ENCODE measurements at regions not wholly inside any gene's neighbourhood (a gene's known extent, or its start where the extent isn't known, plus 50 kb on each side); places are given as distances from the start of the nearest gene placed in this dataset.

DNA sequence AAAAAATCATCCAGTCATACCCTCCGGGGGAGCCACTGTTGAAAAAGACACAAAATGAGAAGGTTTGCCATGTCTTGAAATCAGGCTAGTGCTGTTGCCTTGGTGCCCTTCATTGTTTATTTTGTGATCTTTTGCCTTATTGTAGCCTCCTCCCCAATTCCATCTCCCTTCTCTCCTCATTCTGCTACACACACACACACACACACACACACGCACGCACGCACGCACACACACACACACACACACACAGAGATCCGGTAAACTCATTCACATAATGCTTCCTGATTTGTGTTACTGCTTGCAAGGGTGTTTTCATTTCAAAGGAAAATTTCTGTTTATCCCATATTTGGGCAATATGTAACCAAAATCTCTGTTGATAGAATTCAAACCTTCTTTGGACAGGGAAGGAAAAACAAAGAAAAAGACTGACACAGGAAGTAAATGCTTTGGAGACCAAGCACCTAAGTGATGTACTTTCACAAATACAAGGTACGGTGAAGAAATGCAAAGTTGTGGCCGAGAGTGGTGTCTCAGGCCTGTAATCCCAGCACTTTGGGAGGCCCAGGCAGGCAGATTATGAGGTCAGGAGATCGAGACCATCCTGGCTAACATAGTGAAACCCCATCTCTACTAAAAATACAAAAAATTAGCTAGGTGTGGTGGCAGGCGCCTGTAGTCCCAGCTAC, 141.1 kb upstream of the CDK13 start:
- Mint-ChIP-seq H3K36me3 (ENCODE audit: insufficient read depth, unreplicated experiment) (no peaks in the 10 kb centered on the region), H3K4me1 (ENCODE audit: insufficient read depth, unreplicated experiment) (peaks cover 21% of the 10 kb centered on the region), H3K9me3 (ENCODE audit: unreplicated experiment) (no peaks in the 10 kb centered on the region), H3K27me3 (ENCODE audit: insufficient read depth, unreplicated experiment) (no peaks in the 10 kb centered on the region), H3K4me3 (ENCODE audit: unreplicated experiment) (no peak overlapping the region), H3K27ac (ENCODE audit: low read depth, unreplicated experiment) (no peak overlapping the region)
- ChIA-PET CTCF (interaction anchor here (0.6 to 0.7 kb wide), 2 partner anchors 77 to 516 kb away, joined by 3 to 5 read pairs; no protein-coding TSS in a partner anchor), POLR2A (no interaction called here)
- no peak for DNase-seq (ENCODE audit: unreplicated experiment)
- intact Hi-C loops (cut with micrococcal nuclease) = no loop called here
- BruUV-seq (replicated peaks) = no TSS peak
- TF ChIP-seq, protein P1, sequence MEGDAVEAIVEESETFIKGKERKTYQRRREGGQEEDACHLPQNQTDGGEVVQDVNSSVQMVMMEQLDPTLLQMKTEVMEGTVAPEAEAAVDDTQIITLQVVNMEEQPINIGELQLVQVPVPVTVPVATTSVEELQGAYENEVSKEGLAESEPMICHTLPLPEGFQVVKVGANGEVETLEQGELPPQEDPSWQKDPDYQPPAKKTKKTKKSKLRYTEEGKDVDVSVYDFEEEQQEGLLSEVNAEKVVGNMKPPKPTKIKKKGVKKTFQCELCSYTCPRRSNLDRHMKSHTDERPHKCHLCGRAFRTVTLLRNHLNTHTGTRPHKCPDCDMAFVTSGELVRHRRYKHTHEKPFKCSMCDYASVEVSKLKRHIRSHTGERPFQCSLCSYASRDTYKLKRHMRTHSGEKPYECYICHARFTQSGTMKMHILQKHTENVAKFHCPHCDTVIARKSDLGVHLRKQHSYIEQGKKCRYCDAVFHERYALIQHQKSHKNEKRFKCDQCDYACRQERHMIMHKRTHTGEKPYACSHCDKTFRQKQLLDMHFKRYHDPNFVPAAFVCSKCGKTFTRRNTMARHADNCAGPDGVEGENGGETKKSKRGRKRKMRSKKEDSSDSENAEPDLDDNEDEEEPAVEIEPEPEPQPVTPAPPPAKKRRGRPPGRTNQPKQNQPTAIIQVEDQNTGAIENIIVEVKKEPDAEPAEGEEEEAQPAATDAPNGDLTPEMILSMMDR (IDR thresholded peaks at IDR 0.05; ENCODE audit: unreplicated experiment) = no peak

DNA sequence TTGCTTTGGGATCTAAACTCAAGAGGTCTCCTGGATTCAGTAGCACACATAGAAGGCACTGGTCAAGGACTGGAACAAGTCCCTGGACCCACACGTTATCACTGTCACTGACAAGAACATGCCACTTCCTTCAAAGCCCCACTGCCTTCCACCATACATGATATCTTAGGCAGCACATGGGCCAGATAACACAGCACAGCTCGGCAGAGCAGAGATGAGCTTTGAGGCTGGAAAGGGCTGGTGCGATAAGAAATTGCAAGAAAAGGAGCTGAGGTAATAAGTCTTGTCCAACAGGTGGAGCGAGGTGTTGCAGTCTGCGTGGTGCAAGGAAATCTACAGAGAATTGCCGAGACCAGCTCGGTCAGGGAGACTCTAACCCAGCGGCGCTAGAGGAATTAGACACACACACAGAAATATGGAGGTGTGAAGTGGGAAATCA, 139.8 kb upstream of the CDK13 start:
- Mint-ChIP-seq H3K9me3 (ENCODE audit: unreplicated experiment) (no peaks in the 10 kb centered on the region), H3K36me3 (ENCODE audit: insufficient read depth, unreplicated experiment) (no peaks in the 10 kb centered on the region), H3K27me3 (ENCODE audit: insufficient read depth, unreplicated experiment) (peaks cover 1% of the 10 kb centered on the region), H3K27ac (ENCODE audit: low read depth, unreplicated experiment) (no peak overlapping the region), H3K4me1 (ENCODE audit: insufficient read depth, unreplicated experiment) (peaks cover 21% of the 10 kb centered on the region), H3K4me3 (ENCODE audit: unreplicated experiment) (peak overlapping the region; percentile 32)
- ChIA-PET CTCF (interaction anchor here (1.5 kb wide), 1 partner anchor 231 kb away, joined by 3 read pairs; no protein-coding TSS in a partner anchor), POLR2A (interaction anchor here (0.7 kb wide), 1 partner anchor 176 kb away, joined by 3 read pairs; no protein-coding TSS in a partner anchor)
- peak; percentile 13 for DNase-seq (ENCODE audit: unreplicated experiment)
- TF ChIP-seq, protein P1 (IDR thresholded peaks at IDR 0.05; ENCODE audit: unreplicated experiment) = no peak
- intact Hi-C loops (cut with micrococcal nuclease) = no loop called here
- no TSS peak for BruUV-seq (replicated peaks)

DNA sequence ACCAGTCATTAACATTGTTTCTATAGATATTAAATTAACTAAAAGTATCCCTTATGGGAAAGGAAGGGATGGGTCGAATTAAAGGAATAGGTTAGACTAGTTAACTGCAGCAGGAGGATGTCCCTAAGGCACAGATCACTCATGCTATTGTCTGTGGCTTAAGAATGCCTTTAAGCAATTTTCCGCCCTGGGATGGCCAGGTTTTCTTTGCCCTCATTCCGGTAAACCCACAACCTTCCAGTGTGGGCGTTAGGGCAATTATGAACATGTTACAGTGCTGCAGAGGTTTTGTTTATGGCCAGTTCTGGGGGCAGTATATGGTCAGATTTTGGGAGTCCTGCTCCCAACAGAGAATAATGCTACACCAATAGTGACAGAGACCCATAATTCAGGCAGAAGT, 139.3 kb upstream of the CDK13 start:
- BruUV-seq (replicated peaks) = no TSS peak
- H3K27me3 Mint-ChIP-seq (ENCODE audit: insufficient read depth, unreplicated experiment) = peaks cover 6% of the 10 kb centered on the region
- TF ChIP-seq, protein P1 (IDR thresholded peaks at IDR 0.05; ENCODE audit: unreplicated experiment) = no peak
- no peaks in the 10 kb centered on the region for H3K36me3 Mint-ChIP-seq (ENCODE audit: insufficient read depth, unreplicated experiment)
- DNase-seq (ENCODE audit: unreplicated experiment) = peak; percentile 71
- H3K4me1 Mint-ChIP-seq (ENCODE audit: insufficient read depth, unreplicated experiment) = peaks cover 21% of the 10 kb centered on the region
- no peaks in the 10 kb centered on the region for H3K9me3 Mint-ChIP-seq (ENCODE audit: unreplicated experiment)
- peak overlapping the region; percentile 32 for H3K4me3 Mint-ChIP-seq (ENCODE audit: unreplicated experiment)
- intact Hi-C loops (cut with micrococcal nuclease) = no loop called here
- ChIA-PET CTCF (interaction anchor here (0.5 to 1.5 kb wide), 2 partner anchors 137 to 231 kb away, joined by 3 read pairs; no protein-coding TSS in a partner anchor), POLR2A (interaction anchor here (1.5 kb wide), 1 partner anchor 49 kb away, joined by 3 read pairs; no protein-coding TSS in a partner anchor)
- H3K27ac Mint-ChIP-seq (ENCODE audit: low read depth, unreplicated experiment) = no peak overlapping the region

DNA sequence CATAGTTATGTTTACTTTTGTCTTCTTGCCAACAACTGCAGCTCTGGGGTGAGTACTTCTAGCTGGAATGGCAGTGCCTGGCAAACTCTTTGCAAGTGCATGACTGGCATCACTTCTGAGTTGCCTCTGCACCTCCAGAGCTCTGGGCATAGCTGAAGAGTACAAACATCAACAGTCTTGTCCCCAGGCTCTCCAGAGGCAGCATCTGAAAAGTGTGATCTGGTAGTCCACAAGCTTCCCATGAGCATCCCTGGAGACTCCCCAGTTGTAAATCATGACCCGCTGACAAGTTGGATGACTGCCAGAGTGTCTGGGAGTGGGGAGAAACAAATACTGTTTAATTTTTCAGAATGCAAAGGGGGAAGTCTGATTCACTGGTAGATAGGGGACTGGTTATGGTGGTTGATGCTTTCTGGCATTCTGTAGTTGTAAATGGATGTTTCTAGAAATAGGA, 138.9 kb upstream of the CDK13 start:
- intact Hi-C loops (cut with micrococcal nuclease) = no loop called here

More for the DNA sequence above, 138.9 kb upstream of the CDK13 start:
- peak; percentile 72 for DNase-seq (ENCODE audit: unreplicated experiment)
- POLR2A ChIA-PET = interaction anchor here (1.5 kb wide), 1 partner anchor 50 kb away, joined by 3 read pairs; no protein-coding TSS in a partner anchor
- TF ChIP-seq, protein P1 (IDR thresholded peaks at IDR 0.05; ENCODE audit: unreplicated experiment) = no peak
- CTCF ChIA-PET = interaction anchor here (0.5 to 1.5 kb wide), 2 partner anchors 136 to 232 kb away, joined by 3 read pairs; no protein-coding TSS in a partner anchor
- Mint-ChIP-seq H3K27ac (ENCODE audit: low read depth, unreplicated experiment) (no peak overlapping the region), H3K36me3 (ENCODE audit: insufficient read depth, unreplicated experiment) (no peaks in the 10 kb centered on the region), H3K27me3 (ENCODE audit: insufficient read depth, unreplicated experiment) (peaks cover 11% of the 10 kb centered on the region), H3K9me3 (ENCODE audit: unreplicated experiment) (no peaks in the 10 kb centered on the region), H3K4me1 (ENCODE audit: insufficient read depth, unreplicated experiment) (peaks cover 21% of the 10 kb centered on the region), H3K4me3 (ENCODE audit: unreplicated experiment) (peak overlapping the region; percentile 32)
- BruUV-seq (replicated peaks) = no TSS peak
